ENCODE measurements at regions not wholly inside any gene's neighbourhood (a gene's known extent, or its start where the extent isn't known, plus 50 kb on each side); places are given as distances from the start of the nearest gene placed in this dataset.

- peaks cover 9% of the 10 kb centered on the region in 2 donors for H3K9me3 Mint-ChIP-seq
- no peaks in the 10 kb centered on the region for H3K4me1 Mint-ChIP-seq
- H3K27ac Mint-ChIP-seq, result no peak overlapping the region
- no peak overlapping the region for H3K4me3 Mint-ChIP-seq
- no peak for DNase-seq
- no peaks in the 10 kb centered on the region for H3K27me3 Mint-ChIP-seq
- no peak for ATAC-seq
These were observed 497.1 kb upstream of the CDH11 start for GRCh38 chr16:65618931-65619330.

GRCh38 chr16:65618333-65618732 is 496.5 kb upstream of the CDH11 start:
- Mint-ChIP-seq H3K27me3 (no peaks in the 10 kb centered on the region), H3K27ac (peak overlapping the region in 1 of 2 donors; percentile 27), H3K9me3 (peaks cover 8 to 9% of the 10 kb centered on the region in 2 donors), H3K4me1 (no peaks in the 10 kb centered on the region), H3K4me3 (no peak overlapping the region)
- ATAC-seq (no peak), DNase-seq (no peak)

GRCh38 chr16:65617421-65617820 is 495.6 kb upstream of the CDH11 start:
- no peak overlapping the region for H3K4me3 Mint-ChIP-seq
- H3K4me1 Mint-ChIP-seq, result no peaks in the 10 kb centered on the region
- H3K27ac Mint-ChIP-seq, result no peak overlapping the region
- H3K27me3 Mint-ChIP-seq, result no peaks in the 10 kb centered on the region
- peaks cover 8 to 9% of the 10 kb centered on the region in 2 donors for H3K9me3 Mint-ChIP-seq
- no peak for ATAC-seq
- DNase-seq, result no peak

GRCh38 chr16:65608455-65608854 is 486.6 kb upstream of the CDH11 start:
- H3K27ac Mint-ChIP-seq, result no peak overlapping the region
- no peak for ATAC-seq

GRCh38 chr16:65604771-65605170 is 482.9 kb upstream of the CDH11 start:
- Mint-ChIP-seq H3K27me3 (no peaks in the 10 kb centered on the region), H3K27ac (no peak overlapping the region), H3K4me3 (no peak overlapping the region), H3K4me1 (no peaks in the 10 kb centered on the region), H3K9me3 (peaks cover 5 to 29% of the 10 kb centered on the region in 2 donors)
- no peak for DNase-seq
- ATAC-seq, result no peak

More at GRCh38 chr16:65608455-65608854, 486.6 kb upstream of the CDH11 start:
- Mint-ChIP-seq H3K4me1 (no peaks in the 10 kb centered on the region), H3K4me3 (no peak overlapping the region), H3K27me3 (no peaks in the 10 kb centered on the region), H3K9me3 (peaks cover 0 to 8% of the 10 kb centered on the region in 2 donors)
- DNase-seq, result no peak

GRCh38 chr16:65601781-65602180 is 479.9 kb upstream of the CDH11 start:
- no peak for ATAC-seq
- Mint-ChIP-seq H3K27me3 (no peaks in the 10 kb centered on the region), H3K9me3 (peaks cover 12 to 32% of the 10 kb centered on the region in 2 donors), H3K4me1 (no peaks in the 10 kb centered on the region), H3K4me3 (no peak overlapping the region), H3K27ac (no peak overlapping the region)
- DNase-seq, result no peak

- Mint-ChIP-seq H3K9me3 (peaks cover 15 to 38% of the 10 kb centered on the region in 2 donors), H3K4me3 (no peak overlapping the region), H3K27ac (no peak overlapping the region), H3K4me1 (no peaks in the 10 kb centered on the region), H3K27me3 (no peaks in the 10 kb centered on the region)
- no peak for ATAC-seq
- no peak for DNase-seq
These were observed 478.8 kb upstream of the CDH11 start for GRCh38 chr16:65600629-65601028.

GRCh38 chr16:65600046-65600445 is 478.2 kb upstream of the CDH11 start:
- no peaks in the 10 kb centered on the region for H3K4me1 Mint-ChIP-seq
- no peaks in the 10 kb centered on the region for H3K27me3 Mint-ChIP-seq
- H3K4me3 Mint-ChIP-seq, result no peak overlapping the region
- no peak for DNase-seq
- ATAC-seq, result no peak
- peaks cover 15 to 42% of the 10 kb centered on the region in 2 donors for H3K9me3 Mint-ChIP-seq
- H3K27ac Mint-ChIP-seq, result no peak overlapping the region

- Mint-ChIP-seq H3K9me3 (peaks cover 15 to 34% of the 10 kb centered on the region in 2 donors), H3K4me3 (no peak overlapping the region), H3K27ac (no peak overlapping the region), H3K4me1 (no peaks in the 10 kb centered on the region), H3K27me3 (no peaks in the 10 kb centered on the region)
- DNase-seq, result no peak
- ATAC-seq, result no peak
These were observed 476.8 kb upstream of the CDH11 start for GRCh38 chr16:65598621-65599020.

- H3K4me1 Mint-ChIP-seq, result no peaks in the 10 kb centered on the region
- ATAC-seq (no peak), DNase-seq (no peak)
- no peak overlapping the region for H3K27ac Mint-ChIP-seq
- no peaks in the 10 kb centered on the region for H3K27me3 Mint-ChIP-seq
- no peaks in the 10 kb centered on the region for H3K9me3 Mint-ChIP-seq
- no peak overlapping the region for H3K4me3 Mint-ChIP-seq
These were observed 461.6 kb upstream of the CDH11 start for GRCh38 chr16:65583498-65583897.

- Mint-ChIP-seq H3K4me1 (no peaks in the 10 kb centered on the region), H3K9me3 (peaks cover 8 to 18% of the 10 kb centered on the region in 2 donors), H3K27me3 (no peaks in the 10 kb centered on the region), H3K27ac (no peak overlapping the region), H3K4me3 (no peak overlapping the region)
- ATAC-seq (no peak), DNase-seq (no peak)
These were observed 457.2 kb upstream of the CDH11 start for GRCh38 chr16:65579050-65579449.

- no peaks in the 10 kb centered on the region for H3K27me3 Mint-ChIP-seq
- H3K4me1 Mint-ChIP-seq, result no peaks in the 10 kb centered on the region
- H3K4me3 Mint-ChIP-seq, result no peak overlapping the region
- ATAC-seq (no peak), DNase-seq (no peak)
- H3K27ac Mint-ChIP-seq, result no peak overlapping the region
- peaks cover 8 to 18% of the 10 kb centered on the region in 2 donors for H3K9me3 Mint-ChIP-seq
These were observed 454.8 kb upstream of the CDH11 start for GRCh38 chr16:65576631-65577030.

GRCh38 chr16:65576139-65576538 is 454.3 kb upstream of the CDH11 start:
- no peak for ATAC-seq

GRCh38 chr16:65574326-65574966 is 452.6 kb upstream of the CDH11 start:
- H3K4me3 Mint-ChIP-seq, result no peak overlapping the region
- H3K27me3 Mint-ChIP-seq, result no peaks in the 10 kb centered on the region
- DNase-seq (no peak), ATAC-seq (no peak)
- H3K27ac Mint-ChIP-seq, result no peak overlapping the region
- H3K4me1 Mint-ChIP-seq, result no peaks in the 10 kb centered on the region
- H3K9me3 Mint-ChIP-seq, result peaks cover 13 to 23% of the 10 kb centered on the region in 2 donors

More at GRCh38 chr16:65576139-65576538, 454.3 kb upstream of the CDH11 start:
- no peaks in the 10 kb centered on the region for H3K27me3 Mint-ChIP-seq
- H3K4me3 Mint-ChIP-seq, result no peak overlapping the region
- no peaks in the 10 kb centered on the region for H3K4me1 Mint-ChIP-seq
- peaks cover 9 to 18% of the 10 kb centered on the region in 2 donors for H3K9me3 Mint-ChIP-seq
- H3K27ac Mint-ChIP-seq, result no peak overlapping the region
- DNase-seq, result no peak

GRCh38 chr16:65572156-65572555 is 450.3 kb upstream of the CDH11 start:
- Mint-ChIP-seq H3K27ac (no peak overlapping the region), H3K27me3 (no peaks in the 10 kb centered on the region), H3K4me3 (no peak overlapping the region), H3K4me1 (no peaks in the 10 kb centered on the region), H3K9me3 (peaks cover 13 to 21% of the 10 kb centered on the region in 2 donors)
- ATAC-seq (no peak), DNase-seq (no peak)

- no peaks in the 10 kb centered on the region for H3K4me1 Mint-ChIP-seq
- peaks cover 5 to 7% of the 10 kb centered on the region in 2 donors for H3K9me3 Mint-ChIP-seq
- H3K27me3 Mint-ChIP-seq, result no peaks in the 10 kb centered on the region
- no peak overlapping the region for H3K4me3 Mint-ChIP-seq
- no peak for ATAC-seq
- no peak for DNase-seq
- no peak overlapping the region for H3K27ac Mint-ChIP-seq
These were observed 448.4 kb upstream of the CDH11 start for GRCh38 chr16:65570261-65570660.

GRCh38 chr16:65559846-65560245 is 438.0 kb upstream of the CDH11 start:
- DNase-seq (no peak), ATAC-seq (no peak)
- Mint-ChIP-seq H3K27ac (no peak overlapping the region), H3K4me3 (no peak overlapping the region), H3K4me1 (no peaks in the 10 kb centered on the region), H3K9me3 (peaks cover 7 to 28% of the 10 kb centered on the region in 2 donors), H3K27me3 (no peaks in the 10 kb centered on the region)

Data from stimulated activated naive CD8-positive, alpha-beta T cell treated with anti-CD3 and anti-CD28 coated beads, Interleukin-15, amount 100 ng/mL, for 72 hours (primary cell).